ENCODE measurements at regions not wholly inside any gene's neighbourhood (a gene's known extent, or its start where the extent isn't known, plus 50 kb on each side); places are given as distances from the start of the nearest gene placed in this dataset.

GRCh38 chr6:121780325-121781321 is 345.2 kb downstream of the GJA1 start:
- Histone ChIP-seq H3K36me3 (ENCODE audit: insufficient read depth, low read length) (no peaks in the 10 kb centered on the region), H3K9ac (ENCODE audit: low read length) (no peak overlapping the region), H3K27ac (ENCODE audit: low read length) (no peak overlapping the region), H3K9me2 (ENCODE audit: insufficient read depth, low read length) (no peaks in the 10 kb centered on the region), H3K27me3 (ENCODE audit: insufficient read depth, low read depth, low read length) (no peaks in the 10 kb centered on the region), H3K79me2 (replicated peaks; ENCODE audit: insufficient read depth, low read length) (no peaks in the 10 kb centered on the region), H2AFZ (ENCODE audit: low read depth, low read length) (no peak overlapping the region), H4K20me1 (ENCODE audit: insufficient read depth) (no peaks in the 10 kb centered on the region), H3F3A (ENCODE audit: insufficient read depth, low read length, poor library complexity, severe bottlenecking) (no peaks in the 10 kb centered on the region), H3K4me3 (ENCODE audit: low read length) (no peak overlapping the region), H3K9me3 (ENCODE audit: low read length) (no peaks in the 10 kb centered on the region), H3K4me2 (ENCODE audit: low read length) (no peak overlapping the region)
- TF ChIP-seq MXI1 (conservative IDR thresholded peaks at IDR 0.05; ENCODE audit: poor library complexity, severe bottlenecking) (no peak), EP300 (conservative IDR thresholded peaks at IDR 0.05; ENCODE audit: poor library complexity, severe bottlenecking) (no peak), CTCF (IDR thresholded peaks at IDR 0.05; ENCODE audit: poor library complexity, severe bottlenecking) (no peak), TAF1 (IDR thresholded peaks at IDR 0.05; ENCODE audit: low read depth) (no peak), SMC3 (conservative IDR thresholded peaks at IDR 0.05; ENCODE audit: poor library complexity) (no peak), EZH2 (IDR thresholded peaks at IDR 0.05; ENCODE audit: borderline replicate concordance, insufficient read depth, low read length, poor library complexity, severe bottlenecking) (no peak), REST (IDR thresholded peaks at IDR 0.05; ENCODE audit: borderline replicate concordance) (no peak), RAD21 (conservative IDR thresholded peaks at IDR 0.05) (no peak), POLR2AphosphoS5 (IDR thresholded peaks at IDR 0.05) (no peak)

GRCh38 chr6:121791396-121792315 is 356.2 kb downstream of the GJA1 start:
- Histone ChIP-seq H3K9me2 (ENCODE audit: insufficient read depth, low read length) (no peaks in the 10 kb centered on the region), H3K4me3 (ENCODE audit: low read length) (no peak overlapping the region), H3K4me2 (ENCODE audit: low read length) (no peak overlapping the region), H3K27ac (ENCODE audit: low read length) (no peak overlapping the region), H3K79me2 (replicated peaks; ENCODE audit: insufficient read depth, low read length) (no peaks in the 10 kb centered on the region), H2AFZ (ENCODE audit: low read depth, low read length) (no peak overlapping the region), H3K27me3 (ENCODE audit: insufficient read depth, low read depth, low read length) (no peaks in the 10 kb centered on the region), H3K9me3 (ENCODE audit: low read length) (no peaks in the 10 kb centered on the region), H3K9ac (ENCODE audit: low read length) (no peak overlapping the region), H3K36me3 (ENCODE audit: insufficient read depth, low read length) (no peaks in the 10 kb centered on the region), H3F3A (ENCODE audit: insufficient read depth, low read length, poor library complexity, severe bottlenecking) (no peaks in the 10 kb centered on the region), H4K20me1 (ENCODE audit: insufficient read depth) (no peaks in the 10 kb centered on the region)
- TF ChIP-seq TAF1 (IDR thresholded peaks at IDR 0.05; ENCODE audit: low read depth) (no peak), EP300 (conservative IDR thresholded peaks at IDR 0.05; ENCODE audit: poor library complexity, severe bottlenecking) (peak; percentile 67), EZH2 (IDR thresholded peaks at IDR 0.05; ENCODE audit: borderline replicate concordance, insufficient read depth, low read length, poor library complexity, severe bottlenecking) (no peak), CTCF (IDR thresholded peaks at IDR 0.05; ENCODE audit: poor library complexity, severe bottlenecking) (no peak), RAD21 (conservative IDR thresholded peaks at IDR 0.05) (no peak), POLR2AphosphoS5 (IDR thresholded peaks at IDR 0.05) (peak; percentile 56), MXI1 (conservative IDR thresholded peaks at IDR 0.05; ENCODE audit: poor library complexity, severe bottlenecking) (no peak)
